ENCODE measurements at regions not wholly inside any gene's neighbourhood (a gene's known extent, or its start where the extent isn't known, plus 50 kb on each side); places are given as distances from the start of the nearest gene placed in this dataset.
"Not testable (repeated sequence)": the region's sequence is repeated elsewhere in the genome, so short reads cannot be mapped to it uniquely, and the experiment has no call there.

- DNase-seq = no peak
These were observed 51.7 kb downstream of the FAM50B start for GRCh38 chr6:3900744-3901336.

- DNase-seq = no peak
These were observed 53.9 kb downstream of the FAM50B start for GRCh38 chr6:3902871-3903648.

- DNase-seq = no peak
These were observed 55.3 kb downstream of the FAM50B start for GRCh38 chr6:3904518-3904917.

GRCh38 chr6:3905945-3906845 lies 57.0 kb downstream of the FAM50B start:
- DNase-seq = no peak

GRCh38 chr6:3906846-3907151 lies 57.6 kb downstream of the FAM50B start:
- no peak for DNase-seq

- DNase-seq = no peak
These were observed 59.0 kb downstream of the FAM50B start for GRCh38 chr6:3908223-3908622.

GRCh38 chr6:3908961-3909360 lies 59.8 kb downstream of the FAM50B start:
- no peak for DNase-seq

GRCh38 chr6:3910106-3910663 lies 61.0 kb downstream of the FAM50B start:
- DNase-seq = no peak

GRCh38 chr6:3911130-3911529 lies 62.0 kb downstream of the FAM50B start:
- DNase-seq = no peak

GRCh38 chr6:3911614-3912336 lies 62.6 kb downstream of the FAM50B start:
- DNase-seq = no peak

GRCh38 chr6:3912361-3913076 lies 63.3 kb downstream of the FAM50B start:
- DNase-seq = no peak

GRCh38 chr6:3913077-3913957 lies 64.1 kb downstream of the FAM50B start:
- DNase-seq = peak; percentile 23

- DNase-seq = no peak
These were observed 64.8 kb downstream of the FAM50B start for GRCh38 chr6:3913958-3914337.

- DNase-seq = no peak
These were observed 66.1 kb downstream of the FAM50B start for GRCh38 chr6:3915076-3915791.

GRCh38 chr6:3916211-3916610 lies 67.0 kb downstream of the FAM50B start:
- DNase-seq = no peak

- not testable (repeated sequence) for DNase-seq
These were observed 67.6 kb downstream of the FAM50B start for GRCh38 chr6:3916749-3917148.

GRCh38 chr6:3918469-3918868 lies 69.3 kb downstream of the FAM50B start:
- peak; percentile 61 for DNase-seq

GRCh38 chr6:3919130-3919628 lies 70.0 kb downstream of the FAM50B start:
- peak; percentile 59 for DNase-seq

GRCh38 chr6:3919849-3920248 lies 70.7 kb downstream of the FAM50B start:
- no peak for DNase-seq

GRCh38 chr6:3920321-3920720 lies 71.1 kb downstream of the FAM50B start:
- no peak for DNase-seq

All from NCI-H345 (cell line).